GM12873 (cell line): ENCODE measurements at regions not wholly inside any gene's neighbourhood (a gene's known extent, or its start where the extent isn't known, plus 50 kb on each side); places are given as distances from the start of the nearest gene placed in this dataset.

Experiments used
- CTCF ChIP-seq: IDR thresholded peaks from 2 replicates; pipeline ENCODE4 v1.5.1; 2012; ENCODE audit warnings: low read depth, mild to moderate bottlenecking, moderate library complexity, low read length, control low read depth; ENCODE audit not compliant: insufficient read depth; ENCODE audit errors: missing control alignments

GRCh38 chr2:66306483-66306882 is 128.4 kb upstream of the MEIS1 start:
- TF ChIP-seq CTCF = no peak

GRCh38 chr2:66305718-66306117 is 129.2 kb upstream of the MEIS1 start:
- TF ChIP-seq CTCF = no peak

- TF ChIP-seq CTCF = no peak
These were observed 131.5 kb upstream of the MEIS1 start for GRCh38 chr2:66303471-66303870.

GRCh38 chr2:66301767-66302140 is 133.2 kb upstream of the MEIS1 start:
- TF ChIP-seq CTCF = no peak

GRCh38 chr2:66301022-66301766 is 133.7 kb upstream of the MEIS1 start:
- no peak for TF ChIP-seq CTCF

- TF ChIP-seq CTCF = no peak
These were observed 151.1 kb upstream of the MEIS1 start for GRCh38 chr2:66283787-66284186.

- TF ChIP-seq CTCF = no peak
These were observed 152.9 kb upstream of the MEIS1 start for GRCh38 chr2:66281980-66282379.

GRCh38 chr2:66279024-66279423 is 155.9 kb upstream of the MEIS1 start:
- TF ChIP-seq CTCF = no peak
